ENCODE measurements at regions not wholly inside any gene's neighbourhood (a gene's known extent, or its start where the extent isn't known, plus 50 kb on each side); places are given as distances from the start of the nearest gene placed in this dataset.

DNA sequence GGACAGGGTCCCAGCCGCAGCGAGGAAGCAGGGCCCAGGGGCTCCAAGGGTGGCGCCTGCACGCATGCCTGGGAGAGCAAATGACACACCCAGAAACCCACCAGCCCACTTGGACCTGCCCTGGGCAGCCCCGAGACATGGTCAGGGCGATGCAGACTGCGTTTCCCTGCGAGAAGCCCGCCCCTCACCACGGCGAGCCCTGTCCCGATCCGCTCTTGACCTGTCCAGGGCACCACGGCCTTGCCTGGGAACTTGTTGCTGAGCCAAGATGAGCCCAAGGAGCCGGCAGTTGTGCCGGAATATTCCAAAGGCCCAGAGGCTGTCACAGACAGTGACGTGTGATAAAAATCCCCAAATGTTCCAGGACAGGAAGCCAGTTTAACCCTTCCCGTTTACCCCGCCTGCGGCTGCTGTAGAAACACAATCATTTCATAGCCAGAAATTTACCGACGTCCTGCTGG lies 78.1 kb downstream of the SIK1 start:
- H3K4me3 ChIP-seq (ENCODE audit: low read depth, low read length), result no peak overlapping the region
- TF ChIP-seq, protein P1, sequence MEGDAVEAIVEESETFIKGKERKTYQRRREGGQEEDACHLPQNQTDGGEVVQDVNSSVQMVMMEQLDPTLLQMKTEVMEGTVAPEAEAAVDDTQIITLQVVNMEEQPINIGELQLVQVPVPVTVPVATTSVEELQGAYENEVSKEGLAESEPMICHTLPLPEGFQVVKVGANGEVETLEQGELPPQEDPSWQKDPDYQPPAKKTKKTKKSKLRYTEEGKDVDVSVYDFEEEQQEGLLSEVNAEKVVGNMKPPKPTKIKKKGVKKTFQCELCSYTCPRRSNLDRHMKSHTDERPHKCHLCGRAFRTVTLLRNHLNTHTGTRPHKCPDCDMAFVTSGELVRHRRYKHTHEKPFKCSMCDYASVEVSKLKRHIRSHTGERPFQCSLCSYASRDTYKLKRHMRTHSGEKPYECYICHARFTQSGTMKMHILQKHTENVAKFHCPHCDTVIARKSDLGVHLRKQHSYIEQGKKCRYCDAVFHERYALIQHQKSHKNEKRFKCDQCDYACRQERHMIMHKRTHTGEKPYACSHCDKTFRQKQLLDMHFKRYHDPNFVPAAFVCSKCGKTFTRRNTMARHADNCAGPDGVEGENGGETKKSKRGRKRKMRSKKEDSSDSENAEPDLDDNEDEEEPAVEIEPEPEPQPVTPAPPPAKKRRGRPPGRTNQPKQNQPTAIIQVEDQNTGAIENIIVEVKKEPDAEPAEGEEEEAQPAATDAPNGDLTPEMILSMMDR (IDR thresholded peaks at IDR 0.05; ENCODE audit: control insufficient read depth, extremely low read depth, insufficient read depth), result no peak
- DNase-seq (ENCODE audit: low read depth), result no peak

DNA sequence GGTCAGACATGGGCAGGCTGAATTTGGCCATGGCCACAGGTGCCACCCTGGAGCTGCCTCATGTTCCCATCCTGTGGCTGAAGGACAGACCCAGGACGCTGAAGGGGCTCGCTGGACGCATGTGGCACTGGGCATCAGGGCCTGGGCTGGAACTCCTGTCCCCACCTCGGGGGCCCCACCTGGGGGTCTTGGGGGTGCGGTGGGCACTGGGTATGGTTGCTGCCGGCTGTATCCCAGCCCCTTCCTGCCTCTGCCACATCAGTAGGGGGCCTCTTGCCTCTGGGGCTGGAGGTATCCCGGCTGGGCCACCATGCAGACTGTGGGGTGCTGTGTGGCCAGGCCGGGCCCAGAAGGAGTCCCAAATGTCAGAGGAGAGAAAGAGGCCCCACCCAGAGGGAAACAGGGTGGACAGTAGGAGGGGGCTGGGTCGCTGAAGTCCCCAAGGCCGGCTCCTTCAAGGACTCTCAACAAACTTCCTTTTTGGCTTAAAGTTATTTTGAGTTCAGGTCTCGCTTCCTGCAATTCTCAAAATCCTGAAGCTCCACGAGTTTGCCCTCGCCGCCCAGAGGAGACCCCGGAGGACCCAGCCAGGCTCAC lies 78.7 kb downstream of the SIK1 start:
- no peak for DNase-seq (ENCODE audit: low read depth)
- no peak overlapping the region for H3K4me3 ChIP-seq (ENCODE audit: low read depth, low read length)
- TF ChIP-seq, protein P1 (IDR thresholded peaks at IDR 0.05; ENCODE audit: control insufficient read depth, extremely low read depth, insufficient read depth), result no peak

DNA sequence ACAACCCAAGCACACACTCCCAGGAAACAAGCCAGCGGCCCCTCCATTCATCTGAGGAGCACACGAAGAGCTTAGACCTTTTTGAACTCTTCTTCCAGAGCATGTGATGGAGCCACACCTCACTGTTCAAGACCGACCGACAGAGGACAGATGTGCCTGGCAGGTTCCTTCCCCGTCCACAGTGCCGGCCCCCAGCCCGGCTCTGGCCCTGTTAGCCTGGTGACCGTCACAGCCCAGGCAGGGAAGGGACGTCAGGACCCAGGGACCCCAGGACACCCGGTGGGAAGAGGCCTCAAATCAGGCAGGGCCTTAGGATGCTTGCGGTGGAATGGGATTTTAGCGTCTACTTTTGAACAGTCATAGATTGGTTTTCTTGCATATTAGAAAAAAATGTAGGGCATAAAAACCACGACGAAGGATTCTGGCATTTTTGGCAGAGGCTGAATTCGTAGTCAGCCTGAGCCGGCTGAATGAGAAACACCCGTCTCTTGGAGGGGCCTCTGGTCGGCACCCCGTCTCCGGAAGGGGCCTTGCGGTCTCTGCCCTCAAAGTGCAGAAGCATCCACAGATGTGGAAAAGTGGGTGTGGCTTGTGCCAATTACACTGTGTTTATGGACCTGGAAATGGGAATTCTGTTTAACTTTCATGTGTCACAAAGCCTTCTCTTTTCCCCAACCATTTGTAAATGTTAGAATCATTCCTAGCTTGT lies 79.3 kb downstream of the SIK1 start:
- no peak for DNase-seq (ENCODE audit: low read depth)
- TF ChIP-seq, protein P1 (IDR thresholded peaks at IDR 0.05; ENCODE audit: control insufficient read depth, extremely low read depth, insufficient read depth), result no peak
- H3K4me3 ChIP-seq (ENCODE audit: low read depth, low read length), result no peak overlapping the region

DNA sequence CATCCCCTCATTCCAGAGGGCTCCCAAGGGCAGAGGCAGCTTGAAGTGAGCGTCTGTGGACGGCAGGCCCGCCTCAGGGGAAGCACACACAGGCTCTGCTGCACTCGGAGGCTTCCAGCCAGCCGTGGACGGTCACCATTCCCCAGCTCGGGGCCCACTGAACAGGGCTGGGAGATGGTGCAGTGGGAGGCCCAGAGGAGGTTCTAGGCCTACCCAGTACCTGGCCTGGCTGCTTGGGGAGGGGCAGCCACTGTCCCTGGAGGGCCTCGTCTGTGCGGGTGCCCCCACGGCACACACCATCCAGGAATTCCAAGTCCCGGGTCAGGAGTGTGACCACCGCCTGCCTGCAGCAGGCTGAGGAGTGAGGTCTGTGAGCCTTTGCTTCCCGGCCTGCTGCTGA lies 80.4 kb downstream of the SIK1 start:
- no peak for DNase-seq (ENCODE audit: low read depth)
- no peak overlapping the region for H3K4me3 ChIP-seq (ENCODE audit: low read depth, low read length)
- TF ChIP-seq, protein P1 (IDR thresholded peaks at IDR 0.05; ENCODE audit: control insufficient read depth, extremely low read depth, insufficient read depth), result no peak

DNA sequence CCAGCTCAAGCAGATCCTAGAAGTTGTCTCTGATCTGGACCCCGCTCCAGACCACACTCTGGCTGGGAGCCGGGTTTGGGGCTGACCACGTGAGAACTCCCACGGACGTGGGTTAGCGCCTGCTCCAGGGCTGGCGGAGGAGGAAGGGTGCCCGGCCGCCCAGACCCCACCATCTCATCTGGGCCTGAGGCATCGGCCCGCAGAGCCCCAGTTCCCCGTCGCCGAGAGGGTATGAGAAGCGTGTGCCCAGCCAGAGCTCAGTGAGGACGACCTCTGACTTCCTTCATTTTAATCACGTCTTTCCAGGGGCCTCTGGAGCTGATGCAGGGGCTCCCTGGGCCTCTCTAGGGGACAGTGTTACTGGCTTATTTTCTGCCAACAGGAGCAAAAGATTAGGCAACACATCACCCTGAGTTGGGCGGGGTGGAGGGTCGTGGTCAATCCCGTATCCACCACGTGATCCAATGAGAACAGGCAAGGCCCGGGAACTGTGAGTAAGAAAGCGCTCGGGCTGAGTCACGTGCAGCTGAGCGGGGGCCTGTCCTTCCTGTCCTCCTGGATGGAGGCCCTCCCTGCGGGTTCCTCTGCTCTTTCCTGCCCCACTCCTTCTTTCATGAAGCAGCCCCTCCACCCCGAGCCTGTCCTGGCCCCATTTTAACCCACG lies 81.1 kb downstream of the SIK1 start:
- H3K4me3 ChIP-seq (ENCODE audit: low read depth, low read length), result no peak overlapping the region
- DNase-seq (ENCODE audit: low read depth), result no peak
- TF ChIP-seq, protein P1 (IDR thresholded peaks at IDR 0.05; ENCODE audit: control insufficient read depth, extremely low read depth, insufficient read depth), result no peak

DNA sequence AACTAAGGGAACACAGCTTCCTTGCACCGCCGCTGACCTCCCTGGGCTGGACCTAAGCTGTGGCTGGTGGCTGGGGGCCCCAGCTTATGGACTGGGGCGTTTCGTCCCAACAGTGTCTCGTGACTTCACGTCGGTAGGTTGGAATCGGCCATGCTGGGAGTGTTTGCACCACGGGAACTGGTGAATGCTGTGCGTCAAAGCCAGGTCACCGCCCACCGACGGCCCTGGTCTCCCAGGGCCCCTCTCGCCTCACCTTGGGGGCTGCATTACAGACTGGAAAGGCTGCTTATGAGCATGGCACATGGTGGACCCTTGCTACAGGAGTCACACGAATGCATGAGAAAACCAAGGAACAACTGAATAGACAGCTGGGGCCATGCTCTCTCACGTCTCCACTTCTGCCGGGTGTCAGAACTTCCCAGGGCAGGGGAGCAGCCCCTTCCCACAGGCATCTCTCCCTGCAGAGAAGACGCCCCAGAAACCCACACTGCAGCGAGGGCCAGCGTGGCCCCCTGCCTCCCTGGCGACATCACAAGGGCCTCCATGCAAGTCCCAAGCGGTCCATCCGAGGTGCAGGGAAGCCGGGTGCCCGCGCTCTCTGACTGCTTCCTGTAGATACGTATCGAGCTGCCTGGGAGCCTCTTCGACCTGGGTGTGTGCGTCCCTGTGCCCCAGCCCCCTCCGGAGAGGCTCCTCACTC lies 81.7 kb downstream of the SIK1 start:
- no peak overlapping the region for H3K4me3 ChIP-seq (ENCODE audit: low read depth, low read length)
- no peak for DNase-seq (ENCODE audit: low read depth)
- TF ChIP-seq, protein P1 (IDR thresholded peaks at IDR 0.05; ENCODE audit: control insufficient read depth, extremely low read depth, insufficient read depth), result no peak
